Smooth muscle cell (in vitro differentiated cells): ENCODE measurements at regions not wholly inside any gene's neighbourhood (a gene's known extent, or its start where the extent isn't known, plus 50 kb on each side); places are given as distances from the start of the nearest gene placed in this dataset.
"Not testable (repeated sequence)": the region's sequence is repeated elsewhere in the genome, so short reads cannot be mapped to it uniquely, and the experiment has no call there.

Experiments used
- DNase-seq: peaks from one replicate; lab custom pipeline; 2025; ENCODE audit not compliant: unreplicated experiment; lab: John Stamatoyannopoulos, UW
- H2AFZ ChIP-seq: fragments of 200-600 bp; sonication (generic); 2 replicates; pipeline ENCODE4 v1.6.0; 2016; ENCODE audit warnings: antibody characterized with exemption, low read depth, mild to moderate bottlenecking
- H3F3A ChIP-seq: fragments of 200-600 bp; sonication (generic); 2 replicates; pipeline ENCODE4 v1.6.0; 2017; ENCODE audit warnings: antibody characterized with exemption, low read depth
- H3K27ac ChIP-seq: fragments of 200-600 bp; sonication (generic); 2 replicates; pipeline ENCODE4 v1.5.1; 2016; ENCODE audit warnings: low read depth, mild to moderate bottlenecking
- H3K27me3 ChIP-seq: fragments of 200-600 bp; sonication (generic); 2 replicates; pipeline ENCODE4 v1.6.1; 2016; ENCODE audit warnings: low read depth, mild to moderate bottlenecking
- H3K36me3 ChIP-seq: fragments of 200-600 bp; sonication (generic); 2 replicates; pipeline ENCODE4 v1.5.1; 2016; ENCODE audit warnings: low read depth
- H3K4me1 ChIP-seq: fragments of 200-600 bp; sonication (generic); 2 replicates; pipeline ENCODE4 v1.5.1; 2016; ENCODE audit warnings: low read depth
- H3K4me2 ChIP-seq: fragments of 200-600 bp; sonication (generic); 2 replicates; pipeline ENCODE4 v1.6.0; 2016; ENCODE audit warnings: mild to moderate bottlenecking
- H3K4me3 ChIP-seq: fragments of 200-600 bp; sonication (generic); 2 replicates; pipeline ENCODE4 v1.5.1; 2016; ENCODE audit warnings: mild to moderate bottlenecking
- H3K79me2 ChIP-seq: fragments of 200-600 bp; sonication (generic); 2 replicates; pipeline ENCODE4 v1.6.0; 2016; ENCODE audit warnings: low read depth, mild to moderate bottlenecking
- H3K9ac ChIP-seq: fragments of 200-600 bp; sonication (generic); 2 replicates; pipeline ENCODE4 v1.6.0; 2016; ENCODE audit warnings: low read depth
- H3K9me3 ChIP-seq: fragments of 200-600 bp; sonication (generic); replicated peaks from 2 replicates; pipeline ENCODE4 v1.5.1; 2016; ENCODE audit warnings: low read depth
- H4K20me1 ChIP-seq: fragments of 200-600 bp; sonication (generic); 2 replicates; pipeline ENCODE4 v1.6.0; 2016; ENCODE audit warnings: low read depth
- CTCF ChIP-seq: fragments of 200-600 bp; sonication (generic); IDR thresholded peaks from 2 replicates; pipeline ENCODE4 v1.5.1; 2017; ENCODE audit warnings: borderline replicate concordance, mild to moderate bottlenecking, antibody characterized with exemption; ENCODE audit not compliant: insufficient read depth, poor library complexity, severe bottlenecking
- WGBS: methylation state at CpG from one replicate; pipeline ENCODE4 v1.1.7; 2016; ENCODE audit warnings: low lambda C conversion rate; 5-methylcytosine and 5-hydroxymethylcytosine counted together

GRCh38 chr3:194262176-194262924 lies 88.8 kb downstream of the CPN2 start:
- no peaks in the 10 kb centered on the region for H4K20me1 ChIP-seq

GRCh38 chr3:194262925-194263305 lies 88.2 kb downstream of the CPN2 start:
- no peak for DNase-seq
- no peaks in the 10 kb centered on the region for H3F3A ChIP-seq
- WGBS: 93% methylated on average over 5 of the region's 5 CpGs

More at GRCh38 chr3:194262176-194262924, 88.8 kb downstream of the CPN2 start:
- 59% methylated on average over 10 of the region's 10 CpGs for WGBS
- Histone ChIP-seq H2AFZ (no peak overlapping the region), H3K27me3 (no peaks in the 10 kb centered on the region), H3K4me3 (no peak overlapping the region), H3K9ac (no peak overlapping the region), H3K9me3 (no peaks in the 10 kb centered on the region), H3K36me3 (no peaks in the 10 kb centered on the region), H3K79me2 (no peaks in the 10 kb centered on the region), H3F3A (no peaks in the 10 kb centered on the region), H3K4me1 (peaks cover 5% of the 10 kb centered on the region), H3K4me2 (no peak overlapping the region), H3K27ac (no peak overlapping the region)
- no peak for TF ChIP-seq CTCF
- DNase-seq: no peak

GRCh38 chr3:194264631-194265504 lies 86.3 kb downstream of the CPN2 start:
- 95% methylated on average over 27 of the region's 37 CpGs for WGBS
- not testable (repeated sequence) for H3K9ac ChIP-seq, H3K4me3 ChIP-seq, H3K9me3 ChIP-seq, H3K4me2 ChIP-seq, H3F3A ChIP-seq, H4K20me1 ChIP-seq, H3K27ac ChIP-seq, DNase-seq, H3K36me3 ChIP-seq, H3K4me1 ChIP-seq, H2AFZ ChIP-seq, H3K79me2 ChIP-seq, H3K27me3 ChIP-seq

More at GRCh38 chr3:194262925-194263305, 88.2 kb downstream of the CPN2 start:
- Histone ChIP-seq H3K4me2 (no peak overlapping the region), H2AFZ (no peak overlapping the region), H3K9me3 (no peaks in the 10 kb centered on the region), H3K9ac (no peak overlapping the region), H3K36me3 (no peaks in the 10 kb centered on the region), H3K4me3 (no peak overlapping the region), H3K27ac (no peak overlapping the region), H3K4me1 (peaks cover 5% of the 10 kb centered on the region), H3K79me2 (no peaks in the 10 kb centered on the region), H4K20me1 (no peaks in the 10 kb centered on the region), H3K27me3 (no peaks in the 10 kb centered on the region)
- TF ChIP-seq CTCF: no peak

- Histone ChIP-seq H3K4me1 (peaks cover 7% of the 10 kb centered on the region), H3K9me3 (no peaks in the 10 kb centered on the region), H3K9ac (no peak overlapping the region), H3F3A (no peaks in the 10 kb centered on the region), H3K27me3 (no peaks in the 10 kb centered on the region), H3K36me3 (no peaks in the 10 kb centered on the region), H4K20me1 (no peaks in the 10 kb centered on the region), H3K27ac (peak overlapping the region; percentile 24), H2AFZ (no peak overlapping the region), H3K79me2 (no peaks in the 10 kb centered on the region), H3K4me3 (no peak overlapping the region), H3K4me2 (no peak overlapping the region)
- TF ChIP-seq CTCF: no peak
- WGBS: 76% methylated on average over 19 of the region's 19 CpGs
- no peak for DNase-seq
These were observed 85.6 kb downstream of the CPN2 start for GRCh38 chr3:194265505-194265892.
